ACC112 (cell line): ENCODE measurements at regions not wholly inside any gene's neighbourhood (a gene's known extent, or its start where the extent isn't known, plus 50 kb on each side); places are given as distances from the start of the nearest gene placed in this dataset.

Experiments
- H2AFZ ChIP-seq: fragments of 200-600 bp; sonication (generic); one replicate; pipeline ENCODE4 v1.6.0; 2017; ENCODE audit warnings: antibody characterized with exemption, low read length; ENCODE audit not compliant: unreplicated experiment
- H3K27ac ChIP-seq: fragments of 200-600 bp; sonication (generic); 2 replicates; pipeline ENCODE4 v1.5.1; 2014; ENCODE audit warnings: low read depth, mild to moderate bottlenecking, antibody characterized with exemption, low read length, moderate library complexity
- H3K27me3 ChIP-seq: fragments of 200-600 bp; sonication (generic); 2 replicates; pipeline ENCODE4 v1.6.1; 2014; ENCODE audit warnings: mild to moderate bottlenecking, antibody characterized with exemption, low read length, moderate library complexity, mixed read lengths; ENCODE audit not compliant: insufficient read depth
- H3K36me3 ChIP-seq: fragments of 200-600 bp; sonication (generic); 2 replicates; pipeline ENCODE4 v1.6.1; 2016; ENCODE audit warnings: mild to moderate bottlenecking, antibody characterized with exemption, low read length, moderate library complexity, mixed read lengths; ENCODE audit not compliant: insufficient read depth
- H3K4me1 ChIP-seq: fragments of 200-600 bp; sonication (generic); one replicate; pipeline ENCODE4 v1.6.1; 2016; ENCODE audit warnings: low read length, mixed read lengths; ENCODE audit not compliant: insufficient read depth, unreplicated experiment, control insufficient read depth
- H3K4me3 ChIP-seq: fragments of 200-600 bp; sonication (generic); 2 replicates; pipeline ENCODE4 v1.5.1; 2014; ENCODE audit warnings: mild to moderate bottlenecking, low read depth, low read length
- H3K79me2 ChIP-seq: fragments of 200-600 bp; sonication (generic); one replicate; pipeline ENCODE4 v1.6.0; 2016; ENCODE audit warnings: low read length; ENCODE audit not compliant: control insufficient read depth, unreplicated experiment, insufficient read depth

DNA sequence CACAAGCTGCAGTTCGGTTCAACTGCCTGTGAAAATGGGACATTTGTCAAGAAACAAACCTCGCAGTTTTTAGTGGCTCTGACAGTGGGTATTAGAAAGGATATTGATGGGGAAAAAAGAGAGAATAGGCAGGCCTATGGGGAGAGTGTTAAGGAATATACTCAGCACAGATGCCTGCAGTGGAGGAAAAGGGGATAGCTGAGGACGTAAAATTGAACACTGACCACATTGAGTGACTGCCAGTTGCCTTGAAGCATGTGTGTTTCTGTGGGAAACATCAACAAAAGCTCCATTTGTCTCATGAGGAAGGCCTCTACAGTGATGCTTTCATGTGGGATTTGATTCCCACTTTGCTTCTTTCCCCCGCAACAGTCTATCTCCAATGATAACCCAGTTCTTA lies 1042.1 kb downstream of the TUSC7 start:
- Histone ChIP-seq H3K36me3 (no peaks in the 10 kb centered on the region), H3K79me2 (no peaks in the 10 kb centered on the region), H3K27ac (no peak overlapping the region), H3K4me1 (no peaks in the 10 kb centered on the region), H3K4me3 (no peak overlapping the region), H2AFZ (no peak overlapping the region), H3K27me3 (no peaks in the 10 kb centered on the region)

DNA sequence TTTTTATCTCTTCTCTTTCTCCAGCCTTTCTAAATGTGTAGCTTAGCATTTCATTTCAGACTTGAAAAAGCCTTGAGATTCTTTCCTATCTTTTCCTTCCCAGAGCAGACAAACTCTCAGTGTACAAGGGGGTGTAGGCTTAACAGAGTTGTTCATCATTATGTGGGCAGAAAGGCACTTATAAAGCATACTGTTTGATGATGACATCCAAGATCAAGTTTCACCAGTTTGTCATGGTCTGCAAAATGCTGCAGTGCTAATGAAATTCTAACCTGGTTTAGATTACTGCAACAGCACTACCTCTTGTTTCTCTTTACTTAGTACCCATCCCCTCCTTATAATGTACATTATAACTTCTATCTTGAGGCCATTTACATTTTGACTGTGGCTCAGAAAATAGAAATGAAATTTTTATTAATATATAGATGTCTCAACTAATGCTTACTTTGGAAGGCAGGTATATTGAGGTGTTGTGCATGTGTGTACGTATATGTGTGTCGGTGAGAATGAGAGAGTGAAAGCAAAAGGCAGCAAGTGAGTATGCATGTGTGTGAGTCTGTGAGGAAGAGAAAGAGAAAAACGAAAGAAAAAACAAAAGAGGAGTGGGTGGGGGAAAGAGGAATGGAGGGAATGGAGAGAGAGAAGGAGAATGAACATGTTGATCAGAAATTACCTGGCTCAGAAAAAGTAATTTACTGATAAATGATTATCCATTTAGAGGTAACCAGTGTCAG lies 1043.6 kb downstream of the TUSC7 start:
- Histone ChIP-seq H3K4me3 (no peak overlapping the region), H3K4me1 (no peaks in the 10 kb centered on the region), H3K79me2 (no peaks in the 10 kb centered on the region), H3K36me3 (no peaks in the 10 kb centered on the region), H3K27me3 (0 out of 2 replicates have a peak, but pooled peaks cover under 1% of the 10 kb centered on the region), H3K27ac (no peak overlapping the region), H2AFZ (no peak overlapping the region)

GRCh38 chr3:117754058-117754457 lies 1044.5 kb downstream of the TUSC7 start:
- no peaks in the 10 kb centered on the region for H3K4me1 ChIP-seq
- 0 out of 2 replicates have a peak, but pooled peaks cover 6% of the 10 kb centered on the region for H3K27me3 ChIP-seq
- H3K27ac ChIP-seq: no peak overlapping the region
- no peaks in the 10 kb centered on the region for H3K36me3 ChIP-seq
- H2AFZ ChIP-seq: no peak overlapping the region
- H3K79me2 ChIP-seq: no peaks in the 10 kb centered on the region
- no peak overlapping the region for H3K4me3 ChIP-seq

GRCh38 chr3:117754841-117755240 lies 1045.3 kb downstream of the TUSC7 start:
- Histone ChIP-seq H3K4me3 (no peak overlapping the region), H2AFZ (no peak overlapping the region), H3K36me3 (no peaks in the 10 kb centered on the region), H3K4me1 (no peaks in the 10 kb centered on the region), H3K79me2 (no peaks in the 10 kb centered on the region), H3K27ac (no peak overlapping the region), H3K27me3 (0 out of 2 replicates have a peak, but pooled peaks cover 6% of the 10 kb centered on the region)

- Histone ChIP-seq H3K27ac (no peak overlapping the region), H2AFZ (no peak overlapping the region), H3K4me1 (no peaks in the 10 kb centered on the region), H3K4me3 (no peak overlapping the region), H3K27me3 (peaks cover 9% of the 10 kb centered on the region; the same call in 1 of the 2 replicates), H3K79me2 (no peaks in the 10 kb centered on the region), H3K36me3 (no peaks in the 10 kb centered on the region)
Measured at GRCh38 chr3:117756563-117756962, 1047.0 kb downstream of the TUSC7 start.

GRCh38 chr3:117761703-117762620 lies 1052.4 kb downstream of the TUSC7 start:
- Histone ChIP-seq H3K4me1 (no peaks in the 10 kb centered on the region), H2AFZ (no peak overlapping the region), H3K27ac (no peak overlapping the region), H3K4me3 (no peak overlapping the region), H3K36me3 (no peaks in the 10 kb centered on the region), H3K27me3 (peaks cover 9% of the 10 kb centered on the region; the same call in 1 of the 2 replicates), H3K79me2 (no peaks in the 10 kb centered on the region)

DNA sequence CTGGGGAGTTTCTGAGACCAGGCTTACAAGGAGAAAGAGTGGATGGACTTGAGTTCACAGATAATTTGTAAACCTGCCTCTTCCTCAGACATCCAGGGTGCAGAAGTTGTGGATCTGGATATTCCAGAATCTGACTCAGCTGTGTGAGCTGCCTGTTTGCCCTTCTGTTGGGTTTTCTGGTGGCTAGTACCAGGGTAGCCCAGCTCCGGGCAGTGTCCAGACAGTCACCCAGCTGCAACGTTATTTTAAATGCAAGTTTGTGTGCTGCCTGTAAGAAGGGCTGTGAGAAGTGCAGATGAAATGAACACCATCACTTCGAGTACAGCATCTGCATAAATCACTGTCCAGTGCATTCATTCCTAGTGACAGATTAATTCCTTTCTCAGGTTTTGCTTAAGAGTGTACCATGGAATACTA lies 1053.0 kb downstream of the TUSC7 start:
- Histone ChIP-seq H3K36me3 (no peaks in the 10 kb centered on the region), H3K27me3 (peaks cover 9% of the 10 kb centered on the region; the same call in 1 of the 2 replicates), H3K79me2 (no peaks in the 10 kb centered on the region), H3K4me1 (no peaks in the 10 kb centered on the region), H3K4me3 (no peak overlapping the region), H3K27ac (no peak overlapping the region), H2AFZ (no peak overlapping the region)

DNA sequence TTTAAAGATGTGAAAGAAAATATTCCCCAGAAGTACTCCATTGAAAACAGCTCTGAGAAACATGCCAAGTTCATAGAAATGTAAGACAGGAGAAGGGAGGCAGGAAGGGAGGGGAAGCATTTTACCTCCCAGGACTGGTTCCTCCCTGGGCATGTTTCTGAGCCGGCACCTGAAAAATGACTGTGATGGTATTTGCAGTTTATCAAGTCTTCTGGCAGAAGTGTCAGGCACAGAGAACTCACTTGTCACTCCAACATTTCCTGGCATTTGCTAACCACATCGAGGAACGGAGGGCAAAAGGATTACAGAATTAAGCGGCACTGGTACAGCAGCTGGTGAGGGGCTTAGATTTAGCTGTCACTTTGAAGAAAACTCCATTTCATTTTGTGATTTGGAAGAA lies 1054.0 kb downstream of the TUSC7 start:
- Histone ChIP-seq H3K27me3 (peaks cover 4% of the 10 kb centered on the region; the same call in 1 of the 2 replicates), H3K27ac (no peak overlapping the region), H3K4me1 (no peaks in the 10 kb centered on the region), H2AFZ (no peak overlapping the region), H3K36me3 (no peaks in the 10 kb centered on the region), H3K4me3 (no peak overlapping the region), H3K79me2 (no peaks in the 10 kb centered on the region)

GRCh38 chr3:117768581-117768980 lies 1059.0 kb downstream of the TUSC7 start:
- Histone ChIP-seq H3K79me2 (no peaks in the 10 kb centered on the region), H3K4me1 (no peaks in the 10 kb centered on the region), H3K27ac (no peak overlapping the region), H2AFZ (no peak overlapping the region), H3K36me3 (no peaks in the 10 kb centered on the region), H3K4me3 (no peak overlapping the region), H3K27me3 (no peaks in the 10 kb centered on the region)

GRCh38 chr3:117774130-117774529 lies 1064.6 kb downstream of the TUSC7 start:
- Histone ChIP-seq H3K27ac (no peak overlapping the region), H3K36me3 (no peaks in the 10 kb centered on the region), H2AFZ (no peak overlapping the region), H3K4me1 (no peaks in the 10 kb centered on the region), H3K27me3 (no peaks in the 10 kb centered on the region), H3K4me3 (no peak overlapping the region), H3K79me2 (no peaks in the 10 kb centered on the region)
